GM12875 (cell line): ENCODE measurements at regions not wholly inside any gene's neighbourhood (a gene's known extent, or its start where the extent isn't known, plus 50 kb on each side); places are given as distances from the start of the nearest gene placed in this dataset.

Experiments
- H3K4me3 ChIP-seq: one replicate; pipeline ENCODE4 v1.5.1; 2011; ENCODE audit warnings: low read depth, low read length, control low read depth
- TF ChIP-seq, protein P1 (sequence below): IDR thresholded peaks from 2 replicates; pipeline ENCODE4 v1.5.1; 2011; ENCODE audit warnings: low read depth, mild to moderate bottlenecking, control low read depth, inconsistent platforms, low read length, moderate library complexity, borderline replicate concordance; ENCODE audit not compliant: insufficient read depth

DNA sequence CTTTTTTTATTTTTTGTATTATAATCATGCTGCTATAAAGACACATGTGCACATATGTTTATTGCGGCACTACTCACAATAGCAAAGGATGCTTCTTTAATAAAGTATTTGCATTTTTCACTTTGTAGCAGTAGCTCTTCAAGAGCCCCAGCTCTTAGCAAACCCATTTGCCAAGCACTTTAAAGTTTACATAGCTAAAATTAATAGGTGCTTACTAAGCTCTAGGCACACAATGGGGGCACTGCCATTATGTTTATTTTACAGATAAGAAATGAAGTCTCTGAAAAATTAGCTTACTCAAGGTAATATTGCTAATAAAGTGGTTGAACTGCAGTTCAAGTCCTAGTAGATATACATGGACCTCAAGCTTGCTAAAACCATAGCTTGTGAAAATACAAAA lies 230.3 kb upstream of the ARHGAP24 start:
- H3K4me3 ChIP-seq: no peak overlapping the region
- TF ChIP-seq, protein P1, sequence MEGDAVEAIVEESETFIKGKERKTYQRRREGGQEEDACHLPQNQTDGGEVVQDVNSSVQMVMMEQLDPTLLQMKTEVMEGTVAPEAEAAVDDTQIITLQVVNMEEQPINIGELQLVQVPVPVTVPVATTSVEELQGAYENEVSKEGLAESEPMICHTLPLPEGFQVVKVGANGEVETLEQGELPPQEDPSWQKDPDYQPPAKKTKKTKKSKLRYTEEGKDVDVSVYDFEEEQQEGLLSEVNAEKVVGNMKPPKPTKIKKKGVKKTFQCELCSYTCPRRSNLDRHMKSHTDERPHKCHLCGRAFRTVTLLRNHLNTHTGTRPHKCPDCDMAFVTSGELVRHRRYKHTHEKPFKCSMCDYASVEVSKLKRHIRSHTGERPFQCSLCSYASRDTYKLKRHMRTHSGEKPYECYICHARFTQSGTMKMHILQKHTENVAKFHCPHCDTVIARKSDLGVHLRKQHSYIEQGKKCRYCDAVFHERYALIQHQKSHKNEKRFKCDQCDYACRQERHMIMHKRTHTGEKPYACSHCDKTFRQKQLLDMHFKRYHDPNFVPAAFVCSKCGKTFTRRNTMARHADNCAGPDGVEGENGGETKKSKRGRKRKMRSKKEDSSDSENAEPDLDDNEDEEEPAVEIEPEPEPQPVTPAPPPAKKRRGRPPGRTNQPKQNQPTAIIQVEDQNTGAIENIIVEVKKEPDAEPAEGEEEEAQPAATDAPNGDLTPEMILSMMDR: no peak

GRCh38 chr4:85246055-85246454 lies 228.9 kb upstream of the ARHGAP24 start:
- TF ChIP-seq, protein P1: no peak
- no peak overlapping the region for H3K4me3 ChIP-seq

GRCh38 chr4:85250852-85251251 lies 224.1 kb upstream of the ARHGAP24 start:
- TF ChIP-seq, protein P1: no peak
- no peak overlapping the region for H3K4me3 ChIP-seq

DNA sequence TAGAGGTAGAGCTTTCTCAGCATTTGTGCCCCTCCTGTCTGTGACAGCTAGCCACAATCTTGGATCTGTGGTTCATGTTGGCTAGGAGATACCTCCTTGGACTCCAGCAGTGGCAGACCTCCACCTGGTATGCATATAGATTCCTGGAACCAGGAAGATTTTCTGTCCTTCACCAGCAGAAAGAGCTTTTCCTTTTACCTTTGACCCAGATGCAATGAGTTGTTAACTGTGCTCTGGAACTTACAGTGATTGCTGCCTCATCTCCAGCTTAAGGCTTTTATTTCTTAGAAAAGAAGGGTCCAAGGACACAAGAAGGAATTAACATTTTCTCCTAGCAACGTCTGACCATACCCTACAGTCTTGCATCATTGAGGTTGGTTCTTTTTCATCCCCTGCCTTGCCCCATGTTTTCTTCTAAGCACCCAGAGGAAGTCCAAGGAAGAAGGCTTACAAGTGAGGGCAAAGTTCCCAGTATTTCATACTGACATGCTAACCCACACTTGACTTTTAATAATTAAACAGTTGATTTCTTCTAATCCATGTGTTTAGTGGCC lies 217.1 kb upstream of the ARHGAP24 start:
- no peak overlapping the region for H3K4me3 ChIP-seq
- TF ChIP-seq, protein P1: no peak

GRCh38 chr4:85260064-85260463 lies 214.9 kb upstream of the ARHGAP24 start:
- TF ChIP-seq, protein P1: no peak
- H3K4me3 ChIP-seq: no peak overlapping the region

DNA sequence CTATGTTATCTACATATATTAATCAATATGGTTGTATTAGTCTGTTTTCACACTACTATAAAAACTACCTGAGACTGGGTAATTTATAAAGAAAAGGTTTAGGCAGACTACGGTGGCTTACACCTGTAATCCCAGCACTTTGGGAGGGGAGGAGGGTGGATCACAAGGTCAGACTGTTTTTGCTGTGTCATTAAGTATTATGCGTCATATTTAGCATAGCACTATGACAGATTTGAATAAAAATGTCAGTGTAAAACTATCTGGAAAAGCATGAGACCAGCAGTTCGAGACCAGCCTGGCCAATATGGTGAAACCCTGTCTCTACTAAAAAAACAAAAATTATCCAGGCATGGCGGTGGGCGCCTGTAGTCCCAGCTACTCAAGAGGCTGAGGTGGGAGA lies 209.7 kb upstream of the ARHGAP24 start:
- TF ChIP-seq, protein P1: no peak
- H3K4me3 ChIP-seq: no peak overlapping the region

DNA sequence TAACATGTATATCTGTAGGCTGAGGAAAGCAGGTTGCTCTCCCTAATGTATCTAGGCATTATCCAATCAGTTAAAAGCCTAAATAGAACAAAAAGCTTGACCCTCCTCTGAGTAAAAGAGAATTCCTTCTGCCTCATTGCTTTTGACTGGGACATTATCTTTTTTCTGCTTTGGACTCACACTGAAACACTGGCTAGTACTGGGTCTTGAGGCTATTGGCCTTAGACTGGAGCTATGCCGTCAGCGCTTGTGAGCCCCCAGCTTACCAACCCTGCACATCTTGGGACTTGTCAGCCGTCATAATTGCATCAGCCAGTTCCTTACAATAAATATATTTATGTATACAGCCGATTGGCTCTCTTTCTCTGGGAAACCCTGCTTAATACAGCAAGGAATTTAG lies 206.8 kb upstream of the ARHGAP24 start:
- no peak overlapping the region for H3K4me3 ChIP-seq
- TF ChIP-seq, protein P1: no peak
